ENCODE measurements at regions not wholly inside any gene's neighbourhood (a gene's known extent, or its start where the extent isn't known, plus 50 kb on each side); places are given as distances from the start of the nearest gene placed in this dataset.

- no peak overlapping the region for H3K4me3 ChIP-seq (ENCODE audit: severe bottlenecking)
- no peak for ATAC-seq (ENCODE audit: low read depth)
- no peak overlapping the region for H3K27ac ChIP-seq (ENCODE audit: poor library complexity, severe bottlenecking)
- H3K9me3 ChIP-seq (ENCODE audit: severe bottlenecking): no peaks in the 10 kb centered on the region
- no peak for TF ChIP-seq CTCF (IDR thresholded peaks at IDR 0.05; ENCODE audit: poor library complexity, severe bottlenecking)
- H3K27me3 ChIP-seq (ENCODE audit: insufficient read depth, poor library complexity, severe bottlenecking): no peaks in the 10 kb centered on the region
- H3K36me3 ChIP-seq (ENCODE audit: low read depth): no peaks in the 10 kb centered on the region
- H3K4me1 ChIP-seq (ENCODE audit: insufficient read depth, poor library complexity, severe bottlenecking): peaks cover 6% of the 10 kb centered on the region
- DNase-seq (ENCODE audit: low spot score): peak; percentile 46
Measured at GRCh38 chr16:66265048-66265415, 101.5 kb upstream of the CDH5 start.

DNA sequence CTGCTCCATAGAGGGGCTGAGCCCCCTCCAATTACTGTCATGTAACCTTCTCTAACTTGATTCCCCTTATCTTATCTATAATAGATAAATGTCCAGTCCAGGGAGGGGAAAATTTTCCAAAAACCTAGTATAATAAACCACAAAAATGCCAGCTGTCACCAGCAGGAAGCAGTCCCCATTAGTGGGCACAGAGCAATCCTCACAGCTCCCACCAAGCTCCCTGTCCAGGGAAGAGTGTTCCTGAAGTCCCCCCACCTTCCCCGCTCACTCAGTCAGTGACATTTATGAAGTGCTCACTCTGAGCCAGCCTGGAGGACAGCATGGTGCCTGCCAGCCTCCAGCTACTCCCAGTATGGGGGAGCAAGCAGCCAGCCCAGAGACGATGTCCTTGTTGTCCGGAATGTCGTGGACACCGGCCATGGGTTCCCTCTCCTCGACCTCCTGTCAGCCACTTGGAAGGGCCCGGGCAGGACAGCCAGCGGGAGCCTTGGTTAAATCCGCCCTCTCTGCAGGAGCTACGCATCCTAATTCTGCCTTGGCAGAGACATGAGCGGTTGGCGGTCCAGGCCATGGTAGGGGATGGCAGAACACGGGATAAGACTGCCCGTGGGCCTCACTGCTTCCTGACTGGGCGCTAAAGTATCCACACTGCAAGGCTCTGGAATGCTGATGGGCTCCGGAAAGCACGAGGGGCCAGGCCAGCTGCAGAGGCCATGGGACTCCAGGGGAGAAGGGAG is 102.0 kb upstream of the CDH5 start:
- H3K27me3 ChIP-seq (ENCODE audit: insufficient read depth, poor library complexity, severe bottlenecking): no peaks in the 10 kb centered on the region
- no peaks in the 10 kb centered on the region for H3K36me3 ChIP-seq (ENCODE audit: low read depth)
- H3K4me3 ChIP-seq (ENCODE audit: severe bottlenecking): no peak overlapping the region
- no peak overlapping the region for H3K27ac ChIP-seq (ENCODE audit: poor library complexity, severe bottlenecking)
- ATAC-seq (ENCODE audit: low read depth) (no peak), DNase-seq (ENCODE audit: low spot score) (peak; percentile 43)
- peaks cover 6% of the 10 kb centered on the region for H3K4me1 ChIP-seq (ENCODE audit: insufficient read depth, poor library complexity, severe bottlenecking)
- no peaks in the 10 kb centered on the region for H3K9me3 ChIP-seq (ENCODE audit: severe bottlenecking)
- no peak for TF ChIP-seq CTCF (IDR thresholded peaks at IDR 0.05; ENCODE audit: poor library complexity, severe bottlenecking)

- DNase-seq (ENCODE audit: low spot score) (peak; percentile 19), ATAC-seq (ENCODE audit: low read depth) (no peak)
- H3K27ac ChIP-seq (ENCODE audit: poor library complexity, severe bottlenecking): no peak overlapping the region
- TF ChIP-seq CTCF (IDR thresholded peaks at IDR 0.05; ENCODE audit: poor library complexity, severe bottlenecking): no peak
- no peaks in the 10 kb centered on the region for H3K27me3 ChIP-seq (ENCODE audit: insufficient read depth, poor library complexity, severe bottlenecking)
- no peak overlapping the region for H3K4me3 ChIP-seq (ENCODE audit: severe bottlenecking)
- peaks cover 6% of the 10 kb centered on the region for H3K4me1 ChIP-seq (ENCODE audit: insufficient read depth, poor library complexity, severe bottlenecking)
- no peaks in the 10 kb centered on the region for H3K36me3 ChIP-seq (ENCODE audit: low read depth)
- no peaks in the 10 kb centered on the region for H3K9me3 ChIP-seq (ENCODE audit: severe bottlenecking)
Measured at GRCh38 chr16:66263973-66264310, 102.5 kb upstream of the CDH5 start.

DNA sequence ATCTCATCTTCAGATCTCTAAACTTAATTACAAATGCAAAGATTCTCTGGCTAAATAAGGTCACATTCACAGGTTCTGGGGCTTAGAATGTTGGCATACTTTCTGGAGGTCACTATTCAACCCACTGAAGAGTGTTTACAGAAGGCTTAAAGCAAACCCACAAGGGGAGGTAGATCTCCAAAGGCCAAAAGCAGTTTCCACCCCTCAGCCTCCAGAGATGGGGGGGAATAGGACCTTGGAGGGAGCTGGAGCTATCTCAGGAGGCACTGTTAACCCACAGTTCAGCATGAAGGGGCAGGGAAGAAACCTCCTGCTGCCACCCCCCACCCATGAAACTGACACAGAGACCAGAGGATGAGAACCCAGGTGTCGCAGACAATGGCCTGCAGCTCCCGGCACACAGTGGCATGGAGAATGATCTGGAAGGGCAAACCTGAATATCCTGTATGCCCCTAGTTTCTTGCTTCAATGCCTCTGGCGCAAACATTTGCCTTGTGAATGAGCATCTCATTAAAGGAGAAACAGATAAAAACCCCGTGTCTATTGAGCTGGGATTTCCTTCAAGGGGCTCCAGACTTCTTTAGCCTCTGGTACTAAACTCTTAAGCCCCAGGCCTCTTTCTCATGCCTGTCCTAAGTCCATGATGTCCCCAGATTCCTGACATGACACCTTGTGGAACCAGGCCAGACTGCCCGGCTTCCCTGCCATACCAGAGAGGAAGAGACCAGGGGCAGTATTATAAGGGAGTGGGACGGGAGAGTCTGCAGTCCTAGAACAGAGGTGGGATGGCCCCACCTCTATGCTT is 103.1 kb upstream of the CDH5 start:
- Histone ChIP-seq H3K4me3 (ENCODE audit: severe bottlenecking) (no peak overlapping the region), H3K9me3 (ENCODE audit: severe bottlenecking) (no peaks in the 10 kb centered on the region), H3K4me1 (ENCODE audit: insufficient read depth, poor library complexity, severe bottlenecking) (peaks cover 4% of the 10 kb centered on the region), H3K27me3 (ENCODE audit: insufficient read depth, poor library complexity, severe bottlenecking) (no peaks in the 10 kb centered on the region), H3K27ac (ENCODE audit: poor library complexity, severe bottlenecking) (no peak overlapping the region), H3K36me3 (ENCODE audit: low read depth) (no peaks in the 10 kb centered on the region)
- no peak for ATAC-seq (ENCODE audit: low read depth)
- DNase-seq (ENCODE audit: low spot score): peak; percentile 21
- no peak for TF ChIP-seq CTCF (IDR thresholded peaks at IDR 0.05; ENCODE audit: poor library complexity, severe bottlenecking)
